ENCODE measurements at regions not wholly inside any gene's neighbourhood (a gene's known extent, or its start where the extent isn't known, plus 50 kb on each side); places are given as distances from the start of the nearest gene placed in this dataset.

- intact Hi-C loops (cut with micrococcal nuclease; ENCODE audit: unreplicated experiment): loop anchor here (5.0 kb wide), 1 partner anchor 932 kb away; no protein-coding TSS in a partner anchor
- POLR2A ChIA-PET: no interaction called here
- no TSS peak for BruUV-seq (replicated peaks)
Measured at GRCh38 chr18:67705748-67706147, 189.2 kb upstream of the DSEL start.

DNA sequence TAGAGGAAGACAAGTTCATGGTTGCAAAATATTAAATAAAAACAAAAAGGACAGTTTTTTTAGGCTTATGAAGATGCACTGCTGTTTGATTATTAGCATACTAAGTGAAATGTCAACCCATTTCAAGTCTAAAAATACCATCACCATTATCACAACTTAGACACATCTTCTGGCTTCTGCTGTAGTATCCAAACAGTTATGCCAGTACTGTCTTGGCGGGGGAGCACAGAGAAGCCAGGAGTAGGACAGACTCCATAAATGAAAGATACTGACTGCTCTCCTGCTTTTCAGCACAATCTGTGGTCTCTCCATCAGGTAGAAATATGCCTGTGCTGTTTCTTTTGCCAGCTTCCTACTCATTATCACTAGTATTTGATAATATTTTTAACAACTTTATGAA lies 179.2 kb upstream of the DSEL start:
- POLR2A ChIA-PET: no interaction called here
- H3K27me3 ChIP-seq (ENCODE audit: control insufficient read depth, insufficient read depth, low read length): no peaks in the 10 kb centered on the region

More at GRCh38 chr18:67705748-67706147, 189.2 kb upstream of the DSEL start:
- Histone ChIP-seq H3K4me1 (ENCODE audit: control insufficient read depth, insufficient read depth, low read length) (no peaks in the 10 kb centered on the region), H3K4me3 (ENCODE audit: low read depth in 2 of 2, low read length in 2 of 2) (no peak overlapping the region), H3K27ac (ENCODE audit: low read length) (no peak overlapping the region), H3K9me3 (ENCODE audit: control insufficient read depth, insufficient read depth, low read depth, low read length) (no peaks in the 10 kb centered on the region), H3K36me3 (ENCODE audit: control insufficient read depth, insufficient read depth, low read length) (no peaks in the 10 kb centered on the region), H3K27me3 (ENCODE audit: control insufficient read depth, insufficient read depth, low read length) (no peaks in the 10 kb centered on the region)
- DNase-seq (ENCODE audit: low read depth, low spot score) (no peak), ATAC-seq (no peak)
- CTCF ChIA-PET: interaction anchor here (0.6 kb wide), 1 partner anchor 398 kb away, joined by 3 read pairs; no protein-coding TSS in a partner anchor
- no peak for TF ChIP-seq POLR2AphosphoS5 (IDR thresholded peaks at IDR 0.05; ENCODE audit: low read depth, low read length)
- no peak for TF ChIP-seq SIN3A (IDR thresholded peaks at IDR 0.05; ENCODE audit: borderline replicate concordance, insufficient read depth, low read depth, low read length)
- no peak for TF ChIP-seq REST (IDR thresholded peaks at IDR 0.05; ENCODE audit: insufficient read depth in 1 of 2, low read depth in 2 of 2, low read length in 1 of 2)
- no peak for TF ChIP-seq TCF7L2 (IDR thresholded peaks at IDR 0.05; ENCODE audit: low read depth, low read length)
- TF ChIP-seq, protein P1, sequence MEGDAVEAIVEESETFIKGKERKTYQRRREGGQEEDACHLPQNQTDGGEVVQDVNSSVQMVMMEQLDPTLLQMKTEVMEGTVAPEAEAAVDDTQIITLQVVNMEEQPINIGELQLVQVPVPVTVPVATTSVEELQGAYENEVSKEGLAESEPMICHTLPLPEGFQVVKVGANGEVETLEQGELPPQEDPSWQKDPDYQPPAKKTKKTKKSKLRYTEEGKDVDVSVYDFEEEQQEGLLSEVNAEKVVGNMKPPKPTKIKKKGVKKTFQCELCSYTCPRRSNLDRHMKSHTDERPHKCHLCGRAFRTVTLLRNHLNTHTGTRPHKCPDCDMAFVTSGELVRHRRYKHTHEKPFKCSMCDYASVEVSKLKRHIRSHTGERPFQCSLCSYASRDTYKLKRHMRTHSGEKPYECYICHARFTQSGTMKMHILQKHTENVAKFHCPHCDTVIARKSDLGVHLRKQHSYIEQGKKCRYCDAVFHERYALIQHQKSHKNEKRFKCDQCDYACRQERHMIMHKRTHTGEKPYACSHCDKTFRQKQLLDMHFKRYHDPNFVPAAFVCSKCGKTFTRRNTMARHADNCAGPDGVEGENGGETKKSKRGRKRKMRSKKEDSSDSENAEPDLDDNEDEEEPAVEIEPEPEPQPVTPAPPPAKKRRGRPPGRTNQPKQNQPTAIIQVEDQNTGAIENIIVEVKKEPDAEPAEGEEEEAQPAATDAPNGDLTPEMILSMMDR (IDR thresholded peaks at IDR 0.05): no peak
- in situ Hi-C loops (cut with HindIII; ENCODE audit: low pct_unique_long_range_greater_than_20kb, low sequenced_read_pairs): no loop called here

More for the DNA sequence above, 179.2 kb upstream of the DSEL start:
- TF ChIP-seq, protein P1 (IDR thresholded peaks at IDR 0.05): no peak
- TF ChIP-seq REST (IDR thresholded peaks at IDR 0.05; ENCODE audit: insufficient read depth in 1 of 2, low read depth in 2 of 2, low read length in 1 of 2) (no peak), TCF7L2 (IDR thresholded peaks at IDR 0.05; ENCODE audit: low read depth, low read length) (no peak), SIN3A (IDR thresholded peaks at IDR 0.05; ENCODE audit: borderline replicate concordance, insufficient read depth, low read depth, low read length) (no peak), POLR2AphosphoS5 (IDR thresholded peaks at IDR 0.05; ENCODE audit: low read depth, low read length) (no peak)
- intact Hi-C loops (cut with micrococcal nuclease; ENCODE audit: unreplicated experiment) (no loop called here), in situ Hi-C loops (cut with HindIII; ENCODE audit: low pct_unique_long_range_greater_than_20kb, low sequenced_read_pairs) (no loop called here)
- Histone ChIP-seq H3K9me3 (ENCODE audit: control insufficient read depth, insufficient read depth, low read depth, low read length) (no peaks in the 10 kb centered on the region), H3K27ac (ENCODE audit: low read length) (no peak overlapping the region), H3K4me1 (ENCODE audit: control insufficient read depth, insufficient read depth, low read length) (no peaks in the 10 kb centered on the region), H3K4me3 (ENCODE audit: low read depth in 2 of 2, low read length in 2 of 2) (no peak overlapping the region), H3K36me3 (ENCODE audit: control insufficient read depth, insufficient read depth, low read length) (no peaks in the 10 kb centered on the region)
- ATAC-seq: no peak
- CTCF ChIA-PET: no interaction called here
- no peak for DNase-seq (ENCODE audit: low read depth, low spot score)
- BruUV-seq (replicated peaks): no TSS peak
